SK-N-MC (cell line): ENCODE measurements at regions not wholly inside any gene's neighbourhood (a gene's known extent, or its start where the extent isn't known, plus 50 kb on each side); places are given as distances from the start of the nearest gene placed in this dataset.

Experiments used
- FOXP2 ChIP-seq: optimal IDR thresholded peaks from 2 replicates; pipeline ENCODE3; 2011; ENCODE audit warnings: mild to moderate bottlenecking, moderate library complexity; ENCODE audit not compliant: insufficient read depth; ENCODE audit errors: extremely low read length, control extremely low read depth
- POLR2AphosphoS5 ChIP-seq: IDR thresholded peaks from 2 replicates; pipeline ENCODE4 v1.6.1; 2012; ENCODE audit warnings: mild to moderate bottlenecking, low read depth, low read length, borderline replicate concordance

DNA sequence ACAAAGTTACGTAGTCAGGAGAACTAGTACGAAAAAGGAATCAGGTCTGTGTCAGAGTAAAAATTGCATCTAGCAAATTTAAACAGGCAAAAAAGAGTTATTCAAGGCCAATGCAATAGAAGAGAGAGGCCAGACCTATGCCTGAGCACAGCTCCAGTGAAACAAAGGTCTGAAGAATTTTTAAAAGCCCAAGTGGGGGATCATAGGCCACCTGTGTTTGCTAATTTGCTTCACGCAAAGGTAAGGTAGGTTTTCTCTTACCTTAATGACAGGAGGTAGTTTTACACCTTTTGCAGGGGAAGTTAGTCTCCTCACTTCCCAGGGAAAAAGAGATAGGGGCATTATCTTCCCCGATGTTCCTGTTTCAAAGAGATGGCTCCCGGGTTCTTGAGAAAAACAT, 448.6 kb upstream of the TECRL start:
- TF ChIP-seq POLR2AphosphoS5 (no peak), FOXP2 (no peak)
